Epithelial cell of proximal tubule (primary cell): ENCODE measurements at regions not wholly inside any gene's neighbourhood (a gene's known extent, or its start where the extent isn't known, plus 50 kb on each side); places are given as distances from the start of the nearest gene placed in this dataset.
"Not testable (repeated sequence)": the region's sequence is repeated elsewhere in the genome, so short reads cannot be mapped to it uniquely, and the experiment has no call there.

ENCODE experiments used
- DNase-seq: peaks from one replicate; pipeline ENCODE4 v3.0.0-alpha.2; 2011; ENCODE audit warnings: low read depth
- H3K4me3 ChIP-seq: 2 replicates; pipeline ENCODE4 v1.5.1; 2011; ENCODE audit warnings: low read depth, mild to moderate bottlenecking, low read length
- TF ChIP-seq, protein P1 (sequence below): conservative IDR thresholded peaks from 2 replicates; pipeline ENCODE4 v1.5.1; 2012; ENCODE audit warnings: low read depth, mild to moderate bottlenecking, low read length

DNA sequence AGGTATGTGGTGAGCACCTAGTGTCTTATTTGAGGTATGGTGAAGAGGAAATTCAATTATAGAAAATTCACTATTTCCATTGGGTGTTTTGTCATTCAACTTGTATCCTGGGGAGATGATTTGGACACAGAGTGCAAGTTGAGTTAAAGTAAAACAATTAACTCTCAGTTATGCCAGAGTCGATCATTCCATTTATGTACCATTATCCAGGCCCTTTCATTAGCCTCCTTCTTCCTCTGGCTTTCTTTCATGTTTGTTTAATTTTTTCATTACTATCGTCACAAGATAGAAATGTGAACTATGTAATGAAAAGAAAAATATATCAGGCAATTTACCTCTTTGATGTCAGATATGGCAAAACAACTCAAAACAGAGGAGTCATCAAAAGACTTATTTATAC is 1347.2 kb upstream of the NUDT12 start:
- H3K4me3 ChIP-seq = no peak overlapping the region
- TF ChIP-seq, protein P1, sequence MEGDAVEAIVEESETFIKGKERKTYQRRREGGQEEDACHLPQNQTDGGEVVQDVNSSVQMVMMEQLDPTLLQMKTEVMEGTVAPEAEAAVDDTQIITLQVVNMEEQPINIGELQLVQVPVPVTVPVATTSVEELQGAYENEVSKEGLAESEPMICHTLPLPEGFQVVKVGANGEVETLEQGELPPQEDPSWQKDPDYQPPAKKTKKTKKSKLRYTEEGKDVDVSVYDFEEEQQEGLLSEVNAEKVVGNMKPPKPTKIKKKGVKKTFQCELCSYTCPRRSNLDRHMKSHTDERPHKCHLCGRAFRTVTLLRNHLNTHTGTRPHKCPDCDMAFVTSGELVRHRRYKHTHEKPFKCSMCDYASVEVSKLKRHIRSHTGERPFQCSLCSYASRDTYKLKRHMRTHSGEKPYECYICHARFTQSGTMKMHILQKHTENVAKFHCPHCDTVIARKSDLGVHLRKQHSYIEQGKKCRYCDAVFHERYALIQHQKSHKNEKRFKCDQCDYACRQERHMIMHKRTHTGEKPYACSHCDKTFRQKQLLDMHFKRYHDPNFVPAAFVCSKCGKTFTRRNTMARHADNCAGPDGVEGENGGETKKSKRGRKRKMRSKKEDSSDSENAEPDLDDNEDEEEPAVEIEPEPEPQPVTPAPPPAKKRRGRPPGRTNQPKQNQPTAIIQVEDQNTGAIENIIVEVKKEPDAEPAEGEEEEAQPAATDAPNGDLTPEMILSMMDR = no peak
- no peak for DNase-seq

DNA sequence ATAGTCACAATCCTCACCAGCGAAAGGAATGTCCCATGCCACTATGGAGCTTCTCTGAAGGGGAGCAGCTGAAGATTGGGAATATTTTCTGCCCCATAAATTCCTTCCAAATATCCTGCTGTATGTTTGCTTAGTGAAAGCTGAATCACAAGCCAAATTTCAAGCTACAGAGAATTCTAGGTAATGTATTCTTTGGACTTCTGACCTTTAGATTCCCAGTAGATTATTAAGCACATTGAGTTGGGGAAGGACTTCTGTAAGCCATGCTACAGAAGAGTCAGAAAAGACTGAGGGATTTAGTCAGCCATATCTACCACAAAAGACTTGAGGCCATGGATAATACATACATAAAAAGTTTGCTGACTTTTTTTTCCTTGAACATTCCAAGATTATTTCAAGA is 1342.0 kb upstream of the NUDT12 start:
- H3K4me3 ChIP-seq = no peak overlapping the region
- TF ChIP-seq, protein P1 = no peak
- DNase-seq = no peak

DNA sequence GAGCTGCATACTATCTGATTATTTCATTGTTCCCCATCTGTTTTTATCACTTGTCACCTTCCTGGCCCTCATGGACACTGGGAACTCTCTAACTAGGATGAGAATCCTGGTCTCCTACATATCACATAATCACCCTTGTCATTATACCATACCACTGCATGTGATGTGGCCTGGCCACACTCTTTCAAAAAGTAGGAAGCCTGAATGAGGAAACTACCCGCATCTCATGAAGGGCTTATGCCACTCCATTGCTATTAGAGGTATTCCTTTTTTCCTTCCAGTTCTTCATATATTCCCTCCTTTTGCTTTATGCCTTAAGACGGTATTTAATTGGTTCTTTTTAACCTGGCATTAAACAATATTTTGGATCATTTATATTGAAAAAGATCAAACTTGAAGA is 1341.4 kb upstream of the NUDT12 start:
- TF ChIP-seq, protein P1 = no peak
- H3K4me3 ChIP-seq = no peak overlapping the region
- DNase-seq = no peak

GRCh38 chr5:104891596-104891995 is 1329.0 kb upstream of the NUDT12 start:
- H3K4me3 ChIP-seq = no peak overlapping the region
- TF ChIP-seq, protein P1 = no peak
- DNase-seq = no peak

DNA sequence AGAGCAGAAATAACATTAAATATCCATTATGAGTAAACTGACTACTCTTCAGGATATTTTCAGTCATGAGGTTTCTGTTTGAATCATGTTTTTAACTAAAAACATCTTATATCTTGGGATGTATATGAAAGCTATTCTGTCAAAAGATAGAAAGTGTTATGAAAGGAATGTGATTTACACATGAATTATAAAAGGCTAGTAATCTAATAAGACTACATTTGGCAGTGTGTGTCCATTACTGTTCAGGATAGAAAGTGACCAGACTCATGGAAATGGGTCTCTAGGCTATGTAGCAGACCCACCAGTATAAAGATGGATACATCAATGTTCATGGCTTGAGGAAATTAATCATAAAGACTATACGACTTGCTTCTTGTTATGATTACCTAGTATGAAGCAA is 1328.2 kb upstream of the NUDT12 start:
- no peak overlapping the region for H3K4me3 ChIP-seq
- DNase-seq = no peak
- TF ChIP-seq, protein P1 = no peak

DNA sequence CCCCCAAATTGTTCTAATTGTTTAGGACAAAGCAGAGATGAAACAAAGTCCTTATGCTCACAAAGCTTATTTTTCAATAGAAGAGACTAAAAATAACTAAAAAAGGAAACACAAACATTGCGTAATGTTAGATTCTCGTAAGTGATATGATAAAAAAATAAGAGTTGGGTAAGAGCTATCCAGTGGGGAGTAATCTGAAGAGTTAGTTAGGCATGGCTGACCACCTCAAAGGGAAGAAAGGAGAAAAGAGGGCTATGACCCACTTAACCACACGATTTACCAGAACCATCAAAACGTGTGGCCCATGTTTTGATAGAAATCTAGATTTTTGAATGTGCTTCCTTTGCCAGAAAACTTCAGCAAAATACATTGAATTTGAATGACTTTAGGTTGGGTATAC is 1296.8 kb upstream of the NUDT12 start:
- no peak for DNase-seq
- TF ChIP-seq, protein P1 = no peak

GRCh38 chr5:104852099-104852498 is 1289.5 kb upstream of the NUDT12 start:
- not testable (repeated sequence) for H3K4me3 ChIP-seq, DNase-seq

More for the DNA sequence above, 1296.8 kb upstream of the NUDT12 start:
- no peak overlapping the region for H3K4me3 ChIP-seq

DNA sequence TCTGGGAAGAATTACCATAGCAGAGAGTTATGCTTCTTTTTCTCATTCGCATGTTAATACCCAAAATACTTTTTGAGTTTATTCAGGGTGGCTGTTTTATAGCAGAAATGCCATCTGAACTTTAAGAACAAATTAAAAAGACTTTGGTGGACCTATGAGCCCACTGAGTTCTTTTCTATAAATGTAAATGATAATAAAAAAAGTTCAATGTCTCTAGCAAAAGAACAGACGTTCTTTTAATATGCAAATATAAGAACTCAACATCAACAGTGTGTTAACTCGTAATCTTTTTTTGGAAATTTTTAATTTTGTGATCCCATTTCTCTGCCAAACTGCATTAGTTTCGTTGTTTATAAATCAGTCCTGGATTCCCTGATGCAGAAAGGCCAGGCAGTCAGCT is 1283.0 kb upstream of the NUDT12 start:
- no peak overlapping the region for H3K4me3 ChIP-seq
- TF ChIP-seq, protein P1 = no peak

More for the DNA sequence above, 1283.0 kb upstream of the NUDT12 start:
- DNase-seq = no peak
